ENCODE measurements at regions not wholly inside any gene's neighbourhood (a gene's known extent, or its start where the extent isn't known, plus 50 kb on each side); places are given as distances from the start of the nearest gene placed in this dataset.
"Not testable (repeated sequence)": the region's sequence is repeated elsewhere in the genome, so short reads cannot be mapped to it uniquely, and the experiment has no call there.

DNA sequence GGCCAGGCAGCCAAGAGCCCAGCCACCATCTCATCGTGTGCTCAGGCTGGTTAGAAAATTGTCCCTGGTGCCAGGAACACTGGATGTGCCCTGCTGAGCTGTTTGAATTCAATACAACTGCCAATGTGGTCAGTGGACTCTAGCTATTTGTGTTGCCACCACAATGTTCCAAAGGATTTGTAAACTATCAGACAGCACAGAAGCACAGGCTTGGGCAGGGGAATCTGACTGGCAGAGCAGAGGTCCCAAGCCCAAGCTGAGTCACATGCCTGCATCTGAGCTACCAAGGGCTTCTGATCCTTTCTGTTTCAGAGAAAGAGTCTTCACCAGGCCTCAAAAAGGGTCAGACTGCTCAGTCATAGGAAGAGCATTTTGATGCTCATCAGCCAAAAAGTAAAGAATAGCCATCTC, 232.1 kb upstream of the SEMA3C start:
- TF ChIP-seq, protein P1, sequence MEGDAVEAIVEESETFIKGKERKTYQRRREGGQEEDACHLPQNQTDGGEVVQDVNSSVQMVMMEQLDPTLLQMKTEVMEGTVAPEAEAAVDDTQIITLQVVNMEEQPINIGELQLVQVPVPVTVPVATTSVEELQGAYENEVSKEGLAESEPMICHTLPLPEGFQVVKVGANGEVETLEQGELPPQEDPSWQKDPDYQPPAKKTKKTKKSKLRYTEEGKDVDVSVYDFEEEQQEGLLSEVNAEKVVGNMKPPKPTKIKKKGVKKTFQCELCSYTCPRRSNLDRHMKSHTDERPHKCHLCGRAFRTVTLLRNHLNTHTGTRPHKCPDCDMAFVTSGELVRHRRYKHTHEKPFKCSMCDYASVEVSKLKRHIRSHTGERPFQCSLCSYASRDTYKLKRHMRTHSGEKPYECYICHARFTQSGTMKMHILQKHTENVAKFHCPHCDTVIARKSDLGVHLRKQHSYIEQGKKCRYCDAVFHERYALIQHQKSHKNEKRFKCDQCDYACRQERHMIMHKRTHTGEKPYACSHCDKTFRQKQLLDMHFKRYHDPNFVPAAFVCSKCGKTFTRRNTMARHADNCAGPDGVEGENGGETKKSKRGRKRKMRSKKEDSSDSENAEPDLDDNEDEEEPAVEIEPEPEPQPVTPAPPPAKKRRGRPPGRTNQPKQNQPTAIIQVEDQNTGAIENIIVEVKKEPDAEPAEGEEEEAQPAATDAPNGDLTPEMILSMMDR (conservative IDR thresholded peaks at IDR 0.05; ENCODE audit: low read depth, low read length): no peak
- H3K79me2 ChIP-seq (ENCODE audit: insufficient read depth, low read depth): no peaks in the 10 kb centered on the region
- no peak overlapping the region for H3K9ac ChIP-seq
- no peaks in the 10 kb centered on the region for H4K20me1 ChIP-seq (ENCODE audit: insufficient read depth)
- H3K27me3 ChIP-seq (ENCODE audit: insufficient read depth, low read depth): no peaks in the 10 kb centered on the region
- no peaks in the 10 kb centered on the region for H3K4me1 ChIP-seq (ENCODE audit: low read depth, poor library complexity, severe bottlenecking)
- no peak overlapping the region for H3K4me2 ChIP-seq
- H2AFZ ChIP-seq (ENCODE audit: low read depth): no peak overlapping the region
- no peak overlapping the region for H3K27ac ChIP-seq
- H3K36me3 ChIP-seq (ENCODE audit: insufficient read depth): no peaks in the 10 kb centered on the region
- H3K4me3 ChIP-seq (IDR thresholded peaks at IDR 0.05; ENCODE audit: insufficient read depth, low read depth, low read length): no peak overlapping the region

DNA sequence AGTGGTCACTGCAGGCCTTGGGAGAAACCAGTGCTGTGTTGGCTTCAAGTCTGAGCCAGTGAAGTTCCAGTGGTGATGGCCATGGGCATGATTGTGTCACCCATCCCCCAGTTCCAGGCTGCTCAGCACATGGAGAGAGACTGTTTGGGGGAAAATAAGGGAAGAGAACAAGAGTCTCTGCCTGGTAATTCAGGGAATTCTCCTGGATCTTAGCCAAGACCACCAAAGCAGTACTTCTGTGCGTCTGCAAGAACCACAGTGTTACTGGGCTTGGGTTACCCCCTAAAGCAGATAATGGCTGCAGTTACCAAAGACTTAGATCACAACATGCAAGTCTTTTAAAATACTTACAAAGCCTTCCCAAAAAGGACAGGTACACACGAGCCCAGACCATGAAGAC, 225.0 kb upstream of the SEMA3C start:
- H2AFZ ChIP-seq (ENCODE audit: low read depth): no peak overlapping the region

DNA sequence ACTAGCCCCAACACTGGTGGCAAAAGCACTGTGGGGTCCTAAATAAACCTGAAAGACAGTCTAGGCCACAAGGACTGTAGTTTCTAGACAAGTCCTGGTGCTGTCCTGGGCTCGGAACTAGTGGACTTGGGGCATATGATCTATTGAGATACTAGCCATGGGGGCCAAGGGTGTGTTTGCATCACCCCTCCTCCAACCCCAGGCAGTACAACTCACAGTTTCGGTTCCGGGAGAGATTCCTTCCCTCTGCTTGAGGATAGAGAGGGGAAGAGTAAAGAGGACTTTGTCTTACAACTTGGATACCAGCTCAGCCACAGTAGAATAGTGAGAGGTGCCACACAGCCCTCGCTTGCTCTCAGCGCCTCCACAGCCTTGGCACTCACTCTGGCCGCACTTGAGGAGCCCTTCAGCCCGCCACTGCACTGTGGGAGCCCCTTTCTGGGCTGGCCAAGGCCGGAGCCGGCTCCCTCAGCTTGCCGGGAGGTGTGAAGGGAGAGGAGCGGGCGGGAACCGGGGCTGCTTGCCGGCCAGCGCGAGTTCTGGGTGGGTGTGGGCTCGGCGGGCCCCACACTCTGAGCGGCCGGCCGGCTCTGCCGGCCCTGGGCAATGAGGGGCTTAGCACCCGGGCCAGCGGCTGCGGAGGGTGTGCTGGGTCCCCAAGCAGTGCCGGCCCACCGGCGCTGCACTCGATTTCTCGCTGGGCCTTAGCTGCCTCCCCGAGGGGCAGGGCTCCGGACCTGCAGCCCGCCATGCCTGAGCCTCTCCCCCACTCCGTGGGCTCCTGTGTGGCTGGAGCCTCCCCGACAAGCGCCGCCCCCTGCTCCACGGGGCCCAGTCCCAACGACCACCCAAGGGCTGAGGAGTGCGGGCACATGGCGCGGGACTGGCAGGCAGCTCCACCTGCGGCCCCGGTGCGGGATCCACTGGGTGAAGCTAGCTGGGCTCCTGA, 222.7 kb upstream of the SEMA3C start:
- not testable (repeated sequence) for H3K27me3 ChIP-seq (ENCODE audit: insufficient read depth, low read depth); H3K36me3 ChIP-seq (ENCODE audit: insufficient read depth); H3K27ac ChIP-seq; H4K20me1 ChIP-seq (ENCODE audit: insufficient read depth); H3K79me2 ChIP-seq (ENCODE audit: insufficient read depth, low read depth); H2AFZ ChIP-seq (ENCODE audit: low read depth); H3K4me3 ChIP-seq (IDR thresholded peaks at IDR 0.05; ENCODE audit: insufficient read depth, low read depth, low read length); H3K4me2 ChIP-seq; H3K4me1 ChIP-seq (ENCODE audit: low read depth, poor library complexity, severe bottlenecking); H3K9ac ChIP-seq

More for the DNA sequence above, 225.0 kb upstream of the SEMA3C start:
- Histone ChIP-seq H3K9ac (no peak overlapping the region), H4K20me1 (ENCODE audit: insufficient read depth) (no peaks in the 10 kb centered on the region), H3K27me3 (ENCODE audit: insufficient read depth, low read depth) (no peaks in the 10 kb centered on the region), H3K4me3 (IDR thresholded peaks at IDR 0.05; ENCODE audit: insufficient read depth, low read depth, low read length) (no peak overlapping the region), H3K4me1 (ENCODE audit: low read depth, poor library complexity, severe bottlenecking) (no peaks in the 10 kb centered on the region), H3K4me2 (no peak overlapping the region), H3K79me2 (ENCODE audit: insufficient read depth, low read depth) (no peaks in the 10 kb centered on the region), H3K27ac (no peak overlapping the region), H3K36me3 (ENCODE audit: insufficient read depth) (no peaks in the 10 kb centered on the region)
- TF ChIP-seq, protein P1 (conservative IDR thresholded peaks at IDR 0.05; ENCODE audit: low read depth, low read length): no peak

DNA sequence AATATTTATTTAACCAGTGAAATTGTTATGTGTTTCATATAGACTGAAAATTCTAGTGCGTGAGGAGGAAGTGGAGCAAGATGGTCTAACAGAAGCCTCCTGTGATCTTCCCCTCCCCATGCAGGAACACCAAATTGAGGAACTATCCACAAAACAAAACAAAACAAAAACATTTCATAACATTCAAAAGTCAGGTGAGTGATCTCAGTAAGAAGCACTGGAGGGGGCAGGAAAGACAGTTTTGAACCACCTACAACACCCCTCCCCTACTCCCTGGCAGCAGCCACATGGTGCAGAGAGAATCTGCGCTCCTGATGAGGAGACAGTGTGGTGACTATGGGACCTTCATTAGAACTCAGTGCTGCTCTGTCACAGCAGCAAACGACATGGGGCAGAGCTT, 221.9 kb upstream of the SEMA3C start:
- Histone ChIP-seq H3K27ac (no peak overlapping the region), H3K4me3 (IDR thresholded peaks at IDR 0.05; ENCODE audit: insufficient read depth, low read depth, low read length) (no peak overlapping the region), H3K9ac (no peak overlapping the region), H3K27me3 (ENCODE audit: insufficient read depth, low read depth) (no peaks in the 10 kb centered on the region), H4K20me1 (ENCODE audit: insufficient read depth) (no peaks in the 10 kb centered on the region), H2AFZ (ENCODE audit: low read depth) (no peak overlapping the region), H3K79me2 (ENCODE audit: insufficient read depth, low read depth) (no peaks in the 10 kb centered on the region), H3K4me2 (no peak overlapping the region), H3K36me3 (ENCODE audit: insufficient read depth) (no peaks in the 10 kb centered on the region), H3K4me1 (ENCODE audit: low read depth, poor library complexity, severe bottlenecking) (no peaks in the 10 kb centered on the region)
- TF ChIP-seq, protein P1 (conservative IDR thresholded peaks at IDR 0.05; ENCODE audit: low read depth, low read length): no peak

DNA sequence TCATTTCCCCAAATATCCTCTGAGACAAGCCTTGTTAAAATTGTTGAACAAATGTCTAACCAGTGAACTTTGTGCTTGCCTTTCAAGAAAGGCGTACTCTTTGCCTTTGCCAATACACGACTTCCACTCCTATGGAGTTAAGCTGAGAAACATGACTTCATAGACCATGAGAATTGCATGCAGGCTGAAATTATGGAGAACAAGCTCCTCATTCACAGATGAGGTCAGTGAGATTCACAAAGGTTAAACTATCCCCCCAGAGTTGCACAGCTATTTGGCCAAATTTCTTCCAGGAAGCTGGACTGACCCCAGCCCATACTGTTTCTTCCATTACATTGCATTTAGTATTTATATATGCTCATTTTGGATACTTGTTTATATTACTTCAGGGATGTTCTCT, 221.4 kb upstream of the SEMA3C start:
- Histone ChIP-seq H3K27ac (no peak overlapping the region), H3K4me3 (IDR thresholded peaks at IDR 0.05; ENCODE audit: insufficient read depth, low read depth, low read length) (no peak overlapping the region), H3K9ac (no peak overlapping the region), H3K27me3 (ENCODE audit: insufficient read depth, low read depth) (no peaks in the 10 kb centered on the region), H3K79me2 (ENCODE audit: insufficient read depth, low read depth) (no peaks in the 10 kb centered on the region), H3K4me1 (ENCODE audit: low read depth, poor library complexity, severe bottlenecking) (no peaks in the 10 kb centered on the region), H4K20me1 (ENCODE audit: insufficient read depth) (no peaks in the 10 kb centered on the region), H2AFZ (ENCODE audit: low read depth) (no peak overlapping the region), H3K4me2 (no peak overlapping the region), H3K36me3 (ENCODE audit: insufficient read depth) (no peaks in the 10 kb centered on the region)
- TF ChIP-seq, protein P1 (conservative IDR thresholded peaks at IDR 0.05; ENCODE audit: low read depth, low read length): no peak

All from KMS-11 (cell line).